MCF 10A (cell line): ENCODE measurements at regions not wholly inside any gene's neighbourhood (a gene's known extent, or its start where the extent isn't known, plus 50 kb on each side); places are given as distances from the start of the nearest gene placed in this dataset.
"Not testable (repeated sequence)": the region's sequence is repeated elsewhere in the genome, so short reads cannot be mapped to it uniquely, and the experiment has no call there.

Experiments
- BruUV-seq: library from RNA; stranded (reverse); fragments of 400-500 nt; replicated peaks from 2 replicates; lab custom pipeline; 2021; lab: Mats Ljungman, UMichigan
- CTCF ChIA-PET: fragments of 300-600 bp; sonication (Branson Sonifier 250); formaldehyde crosslinking; extraction: SDS; loops from one replicate; lab custom pipeline; 2021; ENCODE audit warnings: antibody characterized with exemption, inconsistent platforms; lab: Yijun Ruan, JAX
- POLR2A ChIA-PET: fragments of 300-600, 350-650 bp; sonication (Branson Sonifier 250); formaldehyde crosslinking; extraction: SDS; loops from one replicate; lab custom pipeline; 2020; ENCODE audit warnings: antibody characterized with exemption, inconsistent platforms; lab: Yijun Ruan, JAX
- DNase-seq: peaks from one replicate; pipeline ENCODE4 v3.0.0-alpha.2; 2018; ENCODE audit not compliant: unreplicated experiment
- H3K27ac Mint-ChIP-seq: one replicate; pipeline ENCODE4 v1.8.0; 2022; ENCODE audit warnings: mild to moderate bottlenecking, low read depth, mixed read lengths; ENCODE audit not compliant: unreplicated experiment
- H3K27me3 Mint-ChIP-seq: one replicate; pipeline ENCODE4 v1.8.0; 2022; ENCODE audit warnings: mixed read lengths; ENCODE audit not compliant: insufficient read depth, unreplicated experiment
- H3K36me3 Mint-ChIP-seq: one replicate; pipeline ENCODE4 v1.8.0; 2022; ENCODE audit warnings: mild to moderate bottlenecking, moderate library complexity, mixed read lengths; ENCODE audit not compliant: insufficient read depth, unreplicated experiment
- H3K4me1 Mint-ChIP-seq: one replicate; pipeline ENCODE4 v1.8.0; 2022; ENCODE audit warnings: mixed read lengths; ENCODE audit not compliant: insufficient read depth, unreplicated experiment
- H3K4me3 Mint-ChIP-seq: one replicate; pipeline ENCODE4 v1.8.0; 2022; ENCODE audit warnings: mild to moderate bottlenecking, moderate library complexity, mixed read lengths; ENCODE audit not compliant: unreplicated experiment
- H3K9me3 Mint-ChIP-seq: one replicate; pipeline ENCODE4 v1.8.0; 2022; ENCODE audit warnings: mixed read lengths; ENCODE audit not compliant: unreplicated experiment
- intact Hi-C: fragments of 100-400 bp; cut with micrococcal nuclease; formaldehyde crosslinking; loops from 2 replicates; pipeline ENCODE4 v1.14.1; 2022
- TF ChIP-seq, protein P1 (sequence below): fragments of 200-600 bp; IDR thresholded peaks from one replicate; pipeline ENCODE4 v1.8.0; 2022; ENCODE audit warnings: antibody characterized with exemption, mild to moderate bottlenecking; ENCODE audit not compliant: unreplicated experiment

GRCh38 chr19:40940771-40941170 lies 50.3 kb upstream of the CYP2B6 start:
- H3K4me3 Mint-ChIP-seq, intact Hi-C loops, H3K9me3 Mint-ChIP-seq, CTCF ChIA-PET, H3K27ac Mint-ChIP-seq, H3K36me3 Mint-ChIP-seq, POLR2A ChIA-PET, H3K4me1 Mint-ChIP-seq, BruUV-seq, DNase-seq: not testable (repeated sequence)
- H3K27me3 Mint-ChIP-seq: peaks cover 40% of the 10 kb centered on the region

DNA sequence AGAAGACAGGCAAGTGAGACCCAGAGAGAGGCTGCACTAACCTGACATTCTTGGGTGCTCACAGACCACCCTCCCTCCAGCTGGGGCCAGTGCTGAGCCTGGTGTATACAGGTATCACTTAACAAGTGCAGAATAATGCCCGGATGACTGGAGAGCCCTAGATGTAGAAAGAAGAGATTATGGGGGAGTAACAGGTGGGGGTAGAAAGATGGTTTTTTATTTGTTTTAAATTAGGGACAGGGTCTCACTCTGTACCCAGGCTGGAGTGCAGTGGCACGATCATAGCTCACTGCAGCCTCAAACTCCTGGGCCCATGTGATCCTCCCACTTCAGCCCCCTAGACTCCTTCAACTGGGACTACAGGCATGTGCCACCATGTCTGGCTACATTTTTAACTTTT lies 53.1 kb upstream of the CYP2B6 start:
- CTCF ChIA-PET, BruUV-seq, DNase-seq, H3K36me3 Mint-ChIP-seq, H3K27ac Mint-ChIP-seq, H3K9me3 Mint-ChIP-seq, POLR2A ChIA-PET, H3K4me3 Mint-ChIP-seq, H3K4me1 Mint-ChIP-seq, intact Hi-C loops: not testable (repeated sequence)
- peaks cover 53% of the 10 kb centered on the region for H3K27me3 Mint-ChIP-seq

GRCh38 chr19:40936755-40937154 lies 54.3 kb upstream of the CYP2B6 start:
- intact Hi-C loops: no loop called here
- DNase-seq: no peak
- no peaks in the 10 kb centered on the region for H3K9me3 Mint-ChIP-seq
- ChIA-PET CTCF (no interaction called here), POLR2A (no interaction called here)
- no TSS peak for BruUV-seq
- H3K27me3 Mint-ChIP-seq: peaks cover 55% of the 10 kb centered on the region
- no peaks in the 10 kb centered on the region for H3K4me1 Mint-ChIP-seq
- H3K27ac Mint-ChIP-seq: no peak overlapping the region
- TF ChIP-seq, protein P1, sequence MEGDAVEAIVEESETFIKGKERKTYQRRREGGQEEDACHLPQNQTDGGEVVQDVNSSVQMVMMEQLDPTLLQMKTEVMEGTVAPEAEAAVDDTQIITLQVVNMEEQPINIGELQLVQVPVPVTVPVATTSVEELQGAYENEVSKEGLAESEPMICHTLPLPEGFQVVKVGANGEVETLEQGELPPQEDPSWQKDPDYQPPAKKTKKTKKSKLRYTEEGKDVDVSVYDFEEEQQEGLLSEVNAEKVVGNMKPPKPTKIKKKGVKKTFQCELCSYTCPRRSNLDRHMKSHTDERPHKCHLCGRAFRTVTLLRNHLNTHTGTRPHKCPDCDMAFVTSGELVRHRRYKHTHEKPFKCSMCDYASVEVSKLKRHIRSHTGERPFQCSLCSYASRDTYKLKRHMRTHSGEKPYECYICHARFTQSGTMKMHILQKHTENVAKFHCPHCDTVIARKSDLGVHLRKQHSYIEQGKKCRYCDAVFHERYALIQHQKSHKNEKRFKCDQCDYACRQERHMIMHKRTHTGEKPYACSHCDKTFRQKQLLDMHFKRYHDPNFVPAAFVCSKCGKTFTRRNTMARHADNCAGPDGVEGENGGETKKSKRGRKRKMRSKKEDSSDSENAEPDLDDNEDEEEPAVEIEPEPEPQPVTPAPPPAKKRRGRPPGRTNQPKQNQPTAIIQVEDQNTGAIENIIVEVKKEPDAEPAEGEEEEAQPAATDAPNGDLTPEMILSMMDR: no peak
- no peaks in the 10 kb centered on the region for H3K36me3 Mint-ChIP-seq
- H3K4me3 Mint-ChIP-seq: no peak overlapping the region

- ChIA-PET POLR2A (interaction anchor here (1.0 kb wide), 1 partner anchor 10 kb away, joined by 3 read pairs; no protein-coding TSS in a partner anchor), CTCF (interaction anchor here (0.6 to 1.0 kb wide), 2 partner anchors 42 to 178 kb away, joined by 3 read pairs; no protein-coding TSS in a partner anchor)
- peak; percentile 46 for DNase-seq
- Mint-ChIP-seq H3K36me3 (no peaks in the 10 kb centered on the region), H3K4me3 (no peak overlapping the region), H3K9me3 (no peaks in the 10 kb centered on the region), H3K27me3 (peaks cover 67% of the 10 kb centered on the region), H3K27ac (no peak overlapping the region), H3K4me1 (no peaks in the 10 kb centered on the region)
- intact Hi-C loops: no loop called here
- BruUV-seq: no TSS peak
- TF ChIP-seq, protein P1: no peak
Measured at GRCh38 chr19:40933025-40933424, 51.0 kb upstream of the CYP2A7 start.

- no TSS peak for BruUV-seq
- Mint-ChIP-seq H3K36me3 (no peaks in the 10 kb centered on the region), H3K4me3 (no peak overlapping the region), H3K4me1 (no peaks in the 10 kb centered on the region), H3K9me3 (no peaks in the 10 kb centered on the region), H3K27ac (no peak overlapping the region), H3K27me3 (peaks cover 64% of the 10 kb centered on the region)
- intact Hi-C loops: no loop called here
- TF ChIP-seq, protein P1: no peak
- POLR2A ChIA-PET: no interaction called here
- CTCF ChIA-PET: interaction anchor here (0.6 to 1.0 kb wide), 2 partner anchors 43 to 178 kb away, joined by 3 read pairs; no protein-coding TSS in a partner anchor
- no peak for DNase-seq
Measured at GRCh38 chr19:40932008-40932959, 50.3 kb upstream of the CYP2A7 start.
